Esophagus muscularis mucosa (tissue), 3 donors: ENCODE measurements at regions not wholly inside any gene's neighbourhood (a gene's known extent, or its start where the extent isn't known, plus 50 kb on each side); places are given as distances from the start of the nearest gene placed in this dataset.
"Not testable (repeated sequence)": the region's sequence is repeated elsewhere in the genome, so short reads cannot be mapped to it uniquely, and the experiment has no call there.

Experiments
- POLR2A ChIP-seq: fragments of 450-650 bp; IDR thresholded peaks from one replicate; pipeline ENCODE4 v1.6.1; 2017; ENCODE audit warnings: antibody characterized with exemption, moderate library complexity, mild to moderate bottlenecking, low read depth
- POLR2AphosphoS5 ChIP-seq, 2 donors: sonication (generic); formaldehyde crosslinking; IDR thresholded peaks; one replicate each; pipeline ENCODE4 v1.6.1; 2017; ENCODE audit warnings: antibody characterized with exemption in 2 of 2
- TF ChIP-seq, protein P1 (sequence below), 3 experiments: fragments of 200-600 bp in 2 of 3; fragments of 450-650 bp in 1 of 3; sonication (generic) in 2 of 3; IDR thresholded peaks; one replicate each; pipeline ENCODE4 v1.5.1; 2017 to 2019; ENCODE audit warnings: antibody characterized with exemption in 3 of 3, mild to moderate bottlenecking in 2 of 3, moderate library complexity in 1 of 3

DNA sequence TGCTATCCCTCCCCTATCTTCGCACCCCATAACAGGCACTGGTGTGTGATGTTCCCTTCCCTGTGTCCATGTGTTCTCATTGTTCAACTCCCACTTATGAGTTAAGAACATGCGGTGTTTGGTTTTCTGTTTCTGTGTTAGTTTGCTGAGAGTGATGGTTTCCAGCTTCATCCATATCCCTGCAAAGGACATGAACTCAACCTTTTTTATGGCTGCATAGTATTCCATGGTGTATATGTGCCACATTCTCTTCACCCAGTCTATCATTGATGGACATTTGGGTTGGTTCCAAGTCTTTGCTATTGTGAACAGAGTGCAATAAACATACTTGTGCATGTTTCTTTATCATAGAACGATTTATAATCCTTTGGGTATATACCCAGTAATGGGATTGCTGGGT lies 84.7 kb upstream of the GATB start:
- not testable (repeated sequence) for TF ChIP-seq POLR2AphosphoS5 (IDR thresholded peaks at IDR 0.05); POLR2A
- TF ChIP-seq, protein P1, sequence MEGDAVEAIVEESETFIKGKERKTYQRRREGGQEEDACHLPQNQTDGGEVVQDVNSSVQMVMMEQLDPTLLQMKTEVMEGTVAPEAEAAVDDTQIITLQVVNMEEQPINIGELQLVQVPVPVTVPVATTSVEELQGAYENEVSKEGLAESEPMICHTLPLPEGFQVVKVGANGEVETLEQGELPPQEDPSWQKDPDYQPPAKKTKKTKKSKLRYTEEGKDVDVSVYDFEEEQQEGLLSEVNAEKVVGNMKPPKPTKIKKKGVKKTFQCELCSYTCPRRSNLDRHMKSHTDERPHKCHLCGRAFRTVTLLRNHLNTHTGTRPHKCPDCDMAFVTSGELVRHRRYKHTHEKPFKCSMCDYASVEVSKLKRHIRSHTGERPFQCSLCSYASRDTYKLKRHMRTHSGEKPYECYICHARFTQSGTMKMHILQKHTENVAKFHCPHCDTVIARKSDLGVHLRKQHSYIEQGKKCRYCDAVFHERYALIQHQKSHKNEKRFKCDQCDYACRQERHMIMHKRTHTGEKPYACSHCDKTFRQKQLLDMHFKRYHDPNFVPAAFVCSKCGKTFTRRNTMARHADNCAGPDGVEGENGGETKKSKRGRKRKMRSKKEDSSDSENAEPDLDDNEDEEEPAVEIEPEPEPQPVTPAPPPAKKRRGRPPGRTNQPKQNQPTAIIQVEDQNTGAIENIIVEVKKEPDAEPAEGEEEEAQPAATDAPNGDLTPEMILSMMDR (IDR thresholded peaks at IDR 0.05): not testable (repeated sequence)
